Peyer's patch (tissue), 4 donors: ENCODE measurements at regions not wholly inside any gene's neighbourhood (a gene's known extent, or its start where the extent isn't known, plus 50 kb on each side); places are given as distances from the start of the nearest gene placed in this dataset.

Experiments used
- POLR2A ChIP-seq, 2 donors: fragments of 450-650 bp; IDR thresholded peaks; one replicate each; pipeline ENCODE4 v1.5.1; 2017; ENCODE audit warnings: antibody characterized with exemption in 2 of 2, mild to moderate bottlenecking in 2 of 2, moderate library complexity in 2 of 2
- TF ChIP-seq, protein P1 (sequence below), 6 experiments: fragments of 450-650 bp in 4 of 6; fragments of 200-600 bp in 2 of 6; sonication (generic) in 1 of 6; IDR thresholded peaks; one replicate each; pipeline ENCODE4 v1.5.1; 2017 to 2019; ENCODE audit warnings: antibody characterized with exemption in 6 of 6, mild to moderate bottlenecking in 3 of 6, moderate library complexity in 1 of 6

DNA sequence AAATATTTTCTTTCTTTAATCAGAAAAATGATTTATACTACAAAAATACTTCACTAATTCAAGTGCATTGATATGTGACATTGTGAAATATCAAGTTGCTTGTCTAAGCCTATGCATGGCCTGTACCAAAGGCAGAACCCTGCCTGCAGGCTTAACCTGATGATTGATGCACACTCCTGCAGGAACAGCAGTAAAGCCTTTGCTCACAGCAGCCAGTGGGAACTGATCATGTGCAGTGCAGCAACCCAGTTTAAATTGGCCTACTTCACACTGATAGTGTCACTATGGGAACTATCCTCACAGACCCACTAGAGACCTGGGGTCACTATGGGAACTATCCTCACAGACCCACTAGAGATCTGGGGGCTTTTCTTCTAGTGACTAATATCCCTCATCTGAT is 603.8 kb downstream of the RAPGEF2 start:
- TF ChIP-seq, protein P1, sequence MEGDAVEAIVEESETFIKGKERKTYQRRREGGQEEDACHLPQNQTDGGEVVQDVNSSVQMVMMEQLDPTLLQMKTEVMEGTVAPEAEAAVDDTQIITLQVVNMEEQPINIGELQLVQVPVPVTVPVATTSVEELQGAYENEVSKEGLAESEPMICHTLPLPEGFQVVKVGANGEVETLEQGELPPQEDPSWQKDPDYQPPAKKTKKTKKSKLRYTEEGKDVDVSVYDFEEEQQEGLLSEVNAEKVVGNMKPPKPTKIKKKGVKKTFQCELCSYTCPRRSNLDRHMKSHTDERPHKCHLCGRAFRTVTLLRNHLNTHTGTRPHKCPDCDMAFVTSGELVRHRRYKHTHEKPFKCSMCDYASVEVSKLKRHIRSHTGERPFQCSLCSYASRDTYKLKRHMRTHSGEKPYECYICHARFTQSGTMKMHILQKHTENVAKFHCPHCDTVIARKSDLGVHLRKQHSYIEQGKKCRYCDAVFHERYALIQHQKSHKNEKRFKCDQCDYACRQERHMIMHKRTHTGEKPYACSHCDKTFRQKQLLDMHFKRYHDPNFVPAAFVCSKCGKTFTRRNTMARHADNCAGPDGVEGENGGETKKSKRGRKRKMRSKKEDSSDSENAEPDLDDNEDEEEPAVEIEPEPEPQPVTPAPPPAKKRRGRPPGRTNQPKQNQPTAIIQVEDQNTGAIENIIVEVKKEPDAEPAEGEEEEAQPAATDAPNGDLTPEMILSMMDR (IDR thresholded peaks at IDR 0.05): no peak
- TF ChIP-seq POLR2A (IDR thresholded peaks at IDR 0.05): no peak
